AG10803 (cell line): ENCODE measurements at regions not wholly inside any gene's neighbourhood (a gene's known extent, or its start where the extent isn't known, plus 50 kb on each side); places are given as distances from the start of the nearest gene placed in this dataset.

Source experiments
- DNase-seq: peaks from one replicate; pipeline ENCODE4 v3.0.0; 2010; ENCODE audit warnings: low read depth
- H3K4me3 ChIP-seq: 2 replicates; pipeline ENCODE4 v1.5.1; 2011; ENCODE audit warnings: mild to moderate bottlenecking, low read length, control low read depth
- TF ChIP-seq, protein P1 (sequence below): conservative IDR thresholded peaks from 2 replicates; pipeline ENCODE4 v1.5.1; 2011; ENCODE audit warnings: mild to moderate bottlenecking, low read length, control low read depth, inconsistent platforms

DNA sequence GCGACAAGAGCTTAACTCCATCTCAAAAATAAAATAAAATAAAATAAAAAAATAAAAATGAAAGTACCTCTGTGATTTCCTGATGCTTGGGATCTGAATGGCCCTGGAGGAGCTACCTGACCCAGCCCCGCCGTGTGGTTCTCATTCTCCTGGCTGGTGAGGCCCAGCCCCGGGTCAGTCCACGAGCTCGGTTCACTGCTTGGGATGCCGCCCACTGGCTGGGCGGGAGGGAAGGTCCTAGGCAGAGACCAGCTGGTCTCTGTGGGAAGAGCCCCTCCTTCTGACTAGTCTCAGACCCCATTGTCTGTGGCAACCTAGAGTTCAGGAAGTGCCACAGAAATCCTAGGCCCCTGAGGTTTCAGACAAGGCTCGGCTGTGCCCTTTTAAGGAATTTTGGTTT lies 55.1 kb upstream of the DLGAP1 start:
- TF ChIP-seq, protein P1, sequence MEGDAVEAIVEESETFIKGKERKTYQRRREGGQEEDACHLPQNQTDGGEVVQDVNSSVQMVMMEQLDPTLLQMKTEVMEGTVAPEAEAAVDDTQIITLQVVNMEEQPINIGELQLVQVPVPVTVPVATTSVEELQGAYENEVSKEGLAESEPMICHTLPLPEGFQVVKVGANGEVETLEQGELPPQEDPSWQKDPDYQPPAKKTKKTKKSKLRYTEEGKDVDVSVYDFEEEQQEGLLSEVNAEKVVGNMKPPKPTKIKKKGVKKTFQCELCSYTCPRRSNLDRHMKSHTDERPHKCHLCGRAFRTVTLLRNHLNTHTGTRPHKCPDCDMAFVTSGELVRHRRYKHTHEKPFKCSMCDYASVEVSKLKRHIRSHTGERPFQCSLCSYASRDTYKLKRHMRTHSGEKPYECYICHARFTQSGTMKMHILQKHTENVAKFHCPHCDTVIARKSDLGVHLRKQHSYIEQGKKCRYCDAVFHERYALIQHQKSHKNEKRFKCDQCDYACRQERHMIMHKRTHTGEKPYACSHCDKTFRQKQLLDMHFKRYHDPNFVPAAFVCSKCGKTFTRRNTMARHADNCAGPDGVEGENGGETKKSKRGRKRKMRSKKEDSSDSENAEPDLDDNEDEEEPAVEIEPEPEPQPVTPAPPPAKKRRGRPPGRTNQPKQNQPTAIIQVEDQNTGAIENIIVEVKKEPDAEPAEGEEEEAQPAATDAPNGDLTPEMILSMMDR: no peak
- DNase-seq: no peak
- no peak overlapping the region for H3K4me3 ChIP-seq
